ENCODE measurements at regions not wholly inside any gene's neighbourhood (a gene's known extent, or its start where the extent isn't known, plus 50 kb on each side); places are given as distances from the start of the nearest gene placed in this dataset.

GRCh38 chrX:143935601-143936000 lies 51.7 kb downstream of the UBE2NL start:
- Mint-ChIP-seq H3K4me3 (no peak overlapping the region), H3K36me3 (ENCODE audit: low read depth) (no peaks in the 10 kb centered on the region), H3K4me1 (peaks cover 8% of the 10 kb centered on the region), H3K9me3 (no peaks in the 10 kb centered on the region), H3K27ac (ENCODE audit: unreplicated experiment) (no peak overlapping the region), H3K27me3 (ENCODE audit: low read depth) (no peaks in the 10 kb centered on the region)
- no peak for DNase-seq (ENCODE audit: low read depth, low spot score)
- no peak for TF ChIP-seq CTCF (conservative IDR thresholded peaks at IDR 0.05)

GRCh38 chrX:143940119-143940518 lies 56.2 kb downstream of the UBE2NL start:
- H3K4me1 Mint-ChIP-seq, result no peaks in the 10 kb centered on the region
- TF ChIP-seq CTCF (conservative IDR thresholded peaks at IDR 0.05), result no peak
- DNase-seq (ENCODE audit: low read depth, low spot score), result no peak
- H3K4me3 Mint-ChIP-seq, result no peak overlapping the region
- no peaks in the 10 kb centered on the region for H3K27me3 Mint-ChIP-seq (ENCODE audit: low read depth)
- no peak overlapping the region for H3K27ac Mint-ChIP-seq (ENCODE audit: unreplicated experiment)
- no peaks in the 10 kb centered on the region for H3K36me3 Mint-ChIP-seq (ENCODE audit: low read depth)
- no peaks in the 10 kb centered on the region for H3K9me3 Mint-ChIP-seq

GRCh38 chrX:143945171-143945570 lies 61.3 kb downstream of the UBE2NL start:
- Mint-ChIP-seq H3K27me3 (ENCODE audit: low read depth) (no peaks in the 10 kb centered on the region), H3K4me3 (no peak overlapping the region), H3K4me1 (no peaks in the 10 kb centered on the region), H3K27ac (ENCODE audit: unreplicated experiment) (no peak overlapping the region), H3K9me3 (peaks cover 8% of the 10 kb centered on the region), H3K36me3 (ENCODE audit: low read depth) (peaks cover 2% of the 10 kb centered on the region)
- no peak for TF ChIP-seq CTCF (conservative IDR thresholded peaks at IDR 0.05)
- DNase-seq (ENCODE audit: low read depth, low spot score), result no peak

GRCh38 chrX:143964549-143964948 lies 80.7 kb downstream of the UBE2NL start:
- Mint-ChIP-seq H3K36me3 (ENCODE audit: low read depth) (no peaks in the 10 kb centered on the region), H3K4me1 (no peaks in the 10 kb centered on the region), H3K27me3 (ENCODE audit: low read depth) (no peaks in the 10 kb centered on the region), H3K27ac (ENCODE audit: unreplicated experiment) (no peak overlapping the region), H3K4me3 (no peak overlapping the region), H3K9me3 (peaks cover 21% of the 10 kb centered on the region)
- TF ChIP-seq CTCF (conservative IDR thresholded peaks at IDR 0.05), result no peak
- no peak for DNase-seq (ENCODE audit: low read depth, low spot score)

GRCh38 chrX:143988356-143988755 lies 104.5 kb downstream of the UBE2NL start:
- no peaks in the 10 kb centered on the region for H3K4me1 Mint-ChIP-seq
- no peak for TF ChIP-seq CTCF (conservative IDR thresholded peaks at IDR 0.05)
- H3K36me3 Mint-ChIP-seq (ENCODE audit: low read depth), result peaks cover 3% of the 10 kb centered on the region
- H3K4me3 Mint-ChIP-seq, result no peak overlapping the region
- no peak overlapping the region for H3K27ac Mint-ChIP-seq (ENCODE audit: unreplicated experiment)
- H3K9me3 Mint-ChIP-seq, result peaks cover 13% of the 10 kb centered on the region
- DNase-seq (ENCODE audit: low read depth, low spot score), result no peak
- H3K27me3 Mint-ChIP-seq (ENCODE audit: low read depth), result no peaks in the 10 kb centered on the region

GRCh38 chrX:143994206-143994605 lies 110.3 kb downstream of the UBE2NL start:
- H3K27me3 Mint-ChIP-seq (ENCODE audit: low read depth), result no peaks in the 10 kb centered on the region
- TF ChIP-seq CTCF (conservative IDR thresholded peaks at IDR 0.05), result no peak
- no peak overlapping the region for H3K4me3 Mint-ChIP-seq
- no peak overlapping the region for H3K27ac Mint-ChIP-seq (ENCODE audit: unreplicated experiment)
- H3K9me3 Mint-ChIP-seq, result peaks cover 19% of the 10 kb centered on the region
- no peaks in the 10 kb centered on the region for H3K4me1 Mint-ChIP-seq
- peaks cover 2% of the 10 kb centered on the region for H3K36me3 Mint-ChIP-seq (ENCODE audit: low read depth)
- DNase-seq (ENCODE audit: low read depth, low spot score), result no peak

Measured in neural crest cell (in vitro differentiated cells).